ENCODE measurements at regions not wholly inside any gene's neighbourhood (a gene's known extent, or its start where the extent isn't known, plus 50 kb on each side); places are given as distances from the start of the nearest gene placed in this dataset.

DNA sequence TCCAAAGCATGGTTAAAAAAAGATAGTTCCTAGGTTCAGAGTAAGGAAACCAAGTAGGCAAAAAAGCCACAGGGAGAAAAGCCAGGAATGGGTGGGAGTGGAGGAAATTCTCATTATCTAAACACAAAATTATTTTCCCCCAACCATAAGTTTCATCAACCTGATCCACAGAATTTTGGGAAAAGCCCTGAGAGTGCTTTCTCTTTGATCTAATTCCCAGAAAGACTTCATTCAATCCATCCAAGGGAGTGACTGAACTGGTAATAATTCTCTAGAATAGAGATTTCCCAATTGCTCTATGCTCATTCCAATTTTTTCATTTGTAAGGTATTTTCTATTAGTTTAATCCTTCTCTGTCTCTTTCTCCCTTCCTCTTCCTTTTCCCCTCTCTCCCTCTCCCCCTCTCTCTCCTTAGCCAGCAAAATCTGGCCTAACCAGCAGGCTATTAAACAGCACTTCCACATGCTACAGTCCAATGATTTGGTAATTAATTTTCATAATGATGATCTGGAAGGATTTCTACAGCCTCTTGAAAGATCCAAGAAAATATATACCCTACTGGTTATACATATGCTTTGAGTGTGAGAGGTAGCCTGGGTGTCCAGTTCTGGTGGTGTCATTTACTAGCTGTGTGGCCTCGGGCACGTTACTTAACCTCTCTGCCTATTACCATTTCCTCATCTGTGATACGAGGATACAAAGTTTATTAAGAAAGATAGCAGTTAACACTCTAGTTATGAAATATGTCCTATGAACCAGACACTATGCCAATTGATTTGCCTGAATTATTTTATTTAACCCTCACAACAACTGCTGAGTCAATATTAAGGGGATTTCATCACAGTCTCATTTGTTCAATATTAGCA is 251.5 kb upstream of the RASGEF1B start:
- no peaks in the 10 kb centered on the region for H3K79me2 ChIP-seq (ENCODE audit: control insufficient read depth, insufficient read depth, low read length)
- DNase-seq (ENCODE audit: low read depth, low spot score) = no peak
- ChIA-PET CTCF (interaction anchor here (0.6 kb wide), 1 partner anchor 158 kb away, joined by 3 read pairs; no protein-coding TSS in a partner anchor), RAD21 (ENCODE audit: unreplicated experiment) (no interaction called here), POLR2A (no interaction called here), SMC1A (ENCODE audit: uncharacterized antibody, unreplicated experiment) (no interaction called here)
- H3K4me2 ChIP-seq (ENCODE audit: control insufficient read depth, insufficient read depth) = no peak overlapping the region
- no peaks in the 10 kb centered on the region for H3K9me3 ChIP-seq (replicated peaks; ENCODE audit: control insufficient read depth, insufficient read depth, low read length)
- intact Hi-C loops (cut with micrococcal nuclease; ENCODE audit: unreplicated experiment) (no loop called here), in situ Hi-C loops (cut with MboI) (no loop called here)
- H3K9ac ChIP-seq (ENCODE audit: control insufficient read depth, insufficient read depth, low read length) = no peak overlapping the region
- no peak for TF ChIP-seq NBN (IDR thresholded peaks at IDR 0.05)
- no peak for TF ChIP-seq IKZF1 (conservative IDR thresholded peaks at IDR 0.05)
- TF ChIP-seq BMI1 (IDR thresholded peaks at IDR 0.05; ENCODE audit: borderline replicate concordance) = no peak
- TF ChIP-seq RAD51 (IDR thresholded peaks at IDR 0.05) = no peak
- TF ChIP-seq SIX5 (IDR thresholded peaks at IDR 0.05; ENCODE audit: low read depth, low read length, severe bottlenecking) = no peak
- TF ChIP-seq GABPA (IDR thresholded peaks at IDR 0.05; ENCODE audit: low read depth) = no peak
- no peak overlapping the region for H3K4me3 ChIP-seq
- H3K27me3 ChIP-seq (replicated peaks in 1 of 2; ENCODE audit: control insufficient read depth in 2 of 2, insufficient read depth in 2 of 2, low read length in 1 of 2) = no peaks in the 10 kb centered on the region; a peak in 1 of 4 replicates
- H3K4me1 ChIP-seq (ENCODE audit: control insufficient read depth, insufficient read depth, low read length) = no peaks in the 10 kb centered on the region
- H3K36me3 ChIP-seq (ENCODE audit: control insufficient read depth in 2 of 2, insufficient read depth in 2 of 2, low read length in 1 of 2) = no peaks in the 10 kb centered on the region
- no peak overlapping the region for H2AFZ ChIP-seq (ENCODE audit: control insufficient read depth, low read depth, low read length)
- H4K20me1 ChIP-seq (ENCODE audit: control insufficient read depth, insufficient read depth) = no peaks in the 10 kb centered on the region
- FAIRE-seq = no peak
- no TSS peak for BruUV-seq (replicated peaks)
- WGBS (ENCODE audit: insufficient coverage, insufficient replicate concordance, low lambda C conversion rate, missing lambda C conversion rate) = 41% methylated on average over 3 of the region's 3 CpGs
- ATAC-seq = no peak
- no peak overlapping the region for H3K27ac ChIP-seq (ENCODE audit: control insufficient read depth, insufficient read depth)

- FAIRE-seq (no peak), ATAC-seq (no peak), DNase-seq (ENCODE audit: low read depth, low spot score) (no peak)
- BruUV-seq (replicated peaks) = no TSS peak
- no peak overlapping the region for H2AFZ ChIP-seq (ENCODE audit: control insufficient read depth, low read depth, low read length)
- SMC1A ChIA-PET (ENCODE audit: uncharacterized antibody, unreplicated experiment) = no interaction called here
- H3K4me1 ChIP-seq (ENCODE audit: control insufficient read depth, insufficient read depth, low read length) = no peaks in the 10 kb centered on the region
- no peak overlapping the region for H3K9ac ChIP-seq (ENCODE audit: control insufficient read depth, insufficient read depth, low read length)
- POLR2A ChIA-PET = no interaction called here
- no peak overlapping the region for H3K4me2 ChIP-seq (ENCODE audit: control insufficient read depth, insufficient read depth)
- H3K79me2 ChIP-seq (ENCODE audit: control insufficient read depth, insufficient read depth, low read length) = no peaks in the 10 kb centered on the region
- CTCF ChIA-PET = interaction anchor here (0.6 kb wide), 1 partner anchor 159 kb away, joined by 3 read pairs; no protein-coding TSS in a partner anchor
- H3K27me3 ChIP-seq (replicated peaks in 1 of 2; ENCODE audit: control insufficient read depth in 2 of 2, insufficient read depth in 2 of 2, low read length in 1 of 2) = no peaks in the 10 kb centered on the region; a peak in 1 of 4 replicates
- 60% methylated on average over 9 of the region's 9 CpGs for WGBS (ENCODE audit: insufficient coverage, insufficient replicate concordance, low lambda C conversion rate, missing lambda C conversion rate)
- H3K27ac ChIP-seq (ENCODE audit: control insufficient read depth, insufficient read depth) = no peak overlapping the region
- no peaks in the 10 kb centered on the region for H3K36me3 ChIP-seq (ENCODE audit: control insufficient read depth in 2 of 2, insufficient read depth in 2 of 2, low read length in 1 of 2)
- RAD21 ChIA-PET (ENCODE audit: unreplicated experiment) = no interaction called here
- intact Hi-C loops (cut with micrococcal nuclease; ENCODE audit: unreplicated experiment) = no loop called here
- H3K4me3 ChIP-seq = no peak overlapping the region
- no peaks in the 10 kb centered on the region for H4K20me1 ChIP-seq (ENCODE audit: control insufficient read depth, insufficient read depth)
- in situ Hi-C loops (cut with MboI) = no loop called here
- H3K9me3 ChIP-seq (replicated peaks; ENCODE audit: control insufficient read depth, insufficient read depth, low read length) = no peaks in the 10 kb centered on the region
- TF ChIP-seq FOS (IDR thresholded peaks at IDR 0.05; ENCODE audit: borderline replicate concordance, extremely low read depth, insufficient read length) = no peak
- no peak for TF ChIP-seq RFX5 (IDR thresholded peaks at IDR 0.05; ENCODE audit: low read depth, low read length)
- TF ChIP-seq REST (IDR thresholded peaks at IDR 0.05; ENCODE audit: low read depth, low read length) = no peak
- TF ChIP-seq RBBP5 (conservative IDR thresholded peaks at IDR 0.05) = no peak
- no peak for TF ChIP-seq CBFB (IDR thresholded peaks at IDR 0.05; ENCODE audit: low read depth)
- no peak for TF ChIP-seq GABPA (IDR thresholded peaks at IDR 0.05; ENCODE audit: low read depth)
These were observed 250.7 kb upstream of the RASGEF1B start for GRCh38 chr4:81722290-81722851.

Measured in GM12878 (cell line).